ENCODE measurements at regions not wholly inside any gene's neighbourhood (a gene's known extent, or its start where the extent isn't known, plus 50 kb on each side); places are given as distances from the start of the nearest gene placed in this dataset.

DNA sequence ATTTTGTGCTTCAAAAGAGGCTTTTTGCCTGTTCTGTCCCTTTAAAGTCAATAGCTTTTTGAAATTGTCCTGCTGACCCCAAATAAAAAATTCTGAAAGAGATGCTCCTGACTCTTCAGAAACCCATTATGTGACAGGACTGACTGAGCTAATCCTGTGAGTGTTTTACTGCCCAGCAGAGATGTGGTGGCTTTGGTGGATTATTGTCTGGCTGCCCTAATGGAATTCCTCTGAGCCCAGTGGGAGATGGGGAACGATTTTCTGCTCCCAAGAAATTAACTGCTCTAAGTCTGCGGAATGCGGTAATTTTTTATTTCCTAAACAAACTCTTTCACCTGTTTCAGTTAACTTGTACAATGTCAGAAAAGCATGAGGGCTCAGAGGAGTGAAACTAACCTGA is 258.2 kb downstream of the IKZF2 start:
- TF ChIP-seq ZBTB21 (tag by site-specific recombination; IDR thresholded peaks at IDR 0.05) = no peak
- TF ChIP-seq, protein P1, sequence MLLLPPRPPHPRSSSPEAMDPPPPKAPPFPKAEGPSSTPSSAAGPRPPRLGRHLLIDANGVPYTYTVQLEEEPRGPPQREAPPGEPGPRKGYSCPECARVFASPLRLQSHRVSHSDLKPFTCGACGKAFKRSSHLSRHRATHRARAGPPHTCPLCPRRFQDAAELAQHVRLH (tag by site-specific recombination; IDR thresholded peaks at IDR 0.05) = no peak
- TF ChIP-seq ZNF335 (tag by site-specific recombination; conservative IDR thresholded peaks at IDR 0.05) = no peak
- TF ChIP-seq, protein P2, sequence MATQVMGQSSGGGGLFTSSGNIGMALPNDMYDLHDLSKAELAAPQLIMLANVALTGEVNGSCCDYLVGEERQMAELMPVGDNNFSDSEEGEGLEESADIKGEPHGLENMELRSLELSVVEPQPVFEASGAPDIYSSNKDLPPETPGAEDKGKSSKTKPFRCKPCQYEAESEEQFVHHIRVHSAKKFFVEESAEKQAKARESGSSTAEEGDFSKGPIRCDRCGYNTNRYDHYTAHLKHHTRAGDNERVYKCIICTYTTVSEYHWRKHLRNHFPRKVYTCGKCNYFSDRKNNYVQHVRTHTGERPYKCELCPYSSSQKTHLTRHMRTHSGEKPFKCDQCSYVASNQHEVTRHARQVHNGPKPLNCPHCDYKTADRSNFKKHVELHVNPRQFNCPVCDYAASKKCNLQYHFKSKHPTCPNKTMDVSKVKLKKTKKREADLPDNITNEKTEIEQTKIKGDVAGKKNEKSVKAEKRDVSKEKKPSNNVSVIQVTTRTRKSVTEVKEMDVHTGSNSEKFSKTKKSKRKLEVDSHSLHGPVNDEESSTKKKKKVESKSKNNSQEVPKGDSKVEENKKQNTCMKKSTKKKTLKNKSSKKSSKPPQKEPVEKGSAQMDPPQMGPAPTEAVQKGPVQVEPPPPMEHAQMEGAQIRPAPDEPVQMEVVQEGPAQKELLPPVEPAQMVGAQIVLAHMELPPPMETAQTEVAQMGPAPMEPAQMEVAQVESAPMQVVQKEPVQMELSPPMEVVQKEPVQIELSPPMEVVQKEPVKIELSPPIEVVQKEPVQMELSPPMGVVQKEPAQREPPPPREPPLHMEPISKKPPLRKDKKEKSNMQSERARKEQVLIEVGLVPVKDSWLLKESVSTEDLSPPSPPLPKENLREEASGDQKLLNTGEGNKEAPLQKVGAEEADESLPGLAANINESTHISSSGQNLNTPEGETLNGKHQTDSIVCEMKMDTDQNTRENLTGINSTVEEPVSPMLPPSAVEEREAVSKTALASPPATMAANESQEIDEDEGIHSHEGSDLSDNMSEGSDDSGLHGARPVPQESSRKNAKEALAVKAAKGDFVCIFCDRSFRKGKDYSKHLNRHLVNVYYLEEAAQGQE (tag by site-specific recombination; IDR thresholded peaks at IDR 0.05) = no peak
- no peak for TF ChIP-seq ZNF24 (tag by site-specific recombination; IDR thresholded peaks at IDR 0.05)
- TF ChIP-seq ZFP3 (tag by site-specific recombination; IDR thresholded peaks at IDR 0.05; ENCODE audit: low read depth) = no peak
- no peak for TF ChIP-seq ZNF169 (tag by site-specific recombination; IDR thresholded peaks at IDR 0.05)
- no peak for TF ChIP-seq ZNF624 (tag by site-specific recombination; IDR thresholded peaks at IDR 0.05)
- TF ChIP-seq, protein P3, sequence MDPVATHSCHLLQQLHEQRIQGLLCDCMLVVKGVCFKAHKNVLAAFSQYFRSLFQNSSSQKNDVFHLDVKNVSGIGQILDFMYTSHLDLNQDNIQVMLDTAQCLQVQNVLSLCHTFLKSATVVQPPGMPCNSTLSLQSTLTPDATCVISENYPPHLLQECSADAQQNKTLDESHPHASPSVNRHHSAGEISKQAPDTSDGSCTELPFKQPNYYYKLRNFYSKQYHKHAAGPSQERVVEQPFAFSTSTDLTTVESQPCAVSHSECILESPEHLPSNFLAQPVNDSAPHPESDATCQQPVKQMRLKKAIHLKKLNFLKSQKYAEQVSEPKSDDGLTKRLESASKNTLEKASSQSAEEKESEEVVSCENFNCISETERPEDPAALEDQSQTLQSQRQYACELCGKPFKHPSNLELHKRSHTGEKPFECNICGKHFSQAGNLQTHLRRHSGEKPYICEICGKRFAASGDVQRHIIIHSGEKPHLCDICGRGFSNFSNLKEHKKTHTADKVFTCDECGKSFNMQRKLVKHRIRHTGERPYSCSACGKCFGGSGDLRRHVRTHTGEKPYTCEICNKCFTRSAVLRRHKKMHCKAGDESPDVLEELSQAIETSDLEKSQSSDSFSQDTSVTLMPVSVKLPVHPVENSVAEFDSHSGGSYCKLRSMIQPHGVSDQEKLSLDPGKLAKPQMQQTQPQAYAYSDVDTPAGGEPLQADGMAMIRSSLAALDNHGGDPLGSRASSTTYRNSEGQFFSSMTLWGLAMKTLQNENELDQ (tag by site-specific recombination; IDR thresholded peaks at IDR 0.05; ENCODE audit: low read depth) = no peak
- TF ChIP-seq, protein P4, sequence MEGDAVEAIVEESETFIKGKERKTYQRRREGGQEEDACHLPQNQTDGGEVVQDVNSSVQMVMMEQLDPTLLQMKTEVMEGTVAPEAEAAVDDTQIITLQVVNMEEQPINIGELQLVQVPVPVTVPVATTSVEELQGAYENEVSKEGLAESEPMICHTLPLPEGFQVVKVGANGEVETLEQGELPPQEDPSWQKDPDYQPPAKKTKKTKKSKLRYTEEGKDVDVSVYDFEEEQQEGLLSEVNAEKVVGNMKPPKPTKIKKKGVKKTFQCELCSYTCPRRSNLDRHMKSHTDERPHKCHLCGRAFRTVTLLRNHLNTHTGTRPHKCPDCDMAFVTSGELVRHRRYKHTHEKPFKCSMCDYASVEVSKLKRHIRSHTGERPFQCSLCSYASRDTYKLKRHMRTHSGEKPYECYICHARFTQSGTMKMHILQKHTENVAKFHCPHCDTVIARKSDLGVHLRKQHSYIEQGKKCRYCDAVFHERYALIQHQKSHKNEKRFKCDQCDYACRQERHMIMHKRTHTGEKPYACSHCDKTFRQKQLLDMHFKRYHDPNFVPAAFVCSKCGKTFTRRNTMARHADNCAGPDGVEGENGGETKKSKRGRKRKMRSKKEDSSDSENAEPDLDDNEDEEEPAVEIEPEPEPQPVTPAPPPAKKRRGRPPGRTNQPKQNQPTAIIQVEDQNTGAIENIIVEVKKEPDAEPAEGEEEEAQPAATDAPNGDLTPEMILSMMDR (tag by site-specific recombination; IDR thresholded peaks at IDR 0.05) = no peak

All from HEK293 (cell line).